ENCODE measurements at regions not wholly inside any gene's neighbourhood (a gene's known extent, or its start where the extent isn't known, plus 50 kb on each side); places are given as distances from the start of the nearest gene placed in this dataset.

- TF ChIP-seq YY1 (IDR thresholded peaks at IDR 0.05; ENCODE audit: extremely low read depth, insufficient replicate concordance, low read depth, low read length), result no peak
- no peak for TF ChIP-seq POLR2AphosphoS5 (IDR thresholded peaks at IDR 0.05; ENCODE audit: low read depth, low read length)
- TF ChIP-seq CTCF (IDR thresholded peaks at IDR 0.05 in 2 of 3, conservative IDR thresholded peaks at IDR 0.05 in 1 of 3; ENCODE audit: borderline replicate concordance in 1 of 3, insufficient read depth in 1 of 3, low read depth in 2 of 3, low read length in 2 of 3), result no peak
- no peak for TF ChIP-seq ZNF274 (IDR thresholded peaks at IDR 0.05; ENCODE audit: low read depth, low read length)
Measured at GRCh38 chr5:1961304-1961946, 78.7 kb upstream of the IRX4 start.

Data from HCT116 (cell line).